H1 (cell line): ENCODE measurements at regions not wholly inside any gene's neighbourhood (a gene's known extent, or its start where the extent isn't known, plus 50 kb on each side); places are given as distances from the start of the nearest gene placed in this dataset.

Source experiments
- EZH2 ChIP-seq: fragments of 200-600 bp; sonication (generic); IDR thresholded peaks from 2 replicates; pipeline ENCODE4 v1.7.1; 2012; ENCODE audit warnings: low read depth, mild to moderate bottlenecking, moderate library complexity, low read length, inconsistent platforms; ENCODE audit not compliant: severe bottlenecking
- KDM5A ChIP-seq: fragments of 200-600 bp; IDR thresholded peaks from 2 replicates; pipeline ENCODE4 v1.7.1; 2012; ENCODE audit warnings: mild to moderate bottlenecking, low read length, inconsistent platforms, mixed read lengths
- POU5F1 ChIP-seq: IDR thresholded peaks from 2 replicates; pipeline ENCODE4 v1.6.1; 2011; ENCODE audit warnings: low read depth, mild to moderate bottlenecking, low read length, moderate library complexity
- ZNF274 ChIP-seq: IDR thresholded peaks from 2 replicates; pipeline ENCODE4 v1.7.0; 2012; ENCODE audit warnings: low read length, borderline replicate concordance; ENCODE audit errors: extremely low read depth
- TF ChIP-seq, protein P1 (sequence below), 3 experiments: IDR thresholded peaks; 1 replicate in 2 of 3; 2 replicates in 1 of 3; pipeline versions ENCODE4 v1.5.1 to v1.6.1; 2011; ENCODE audit warnings: low read length in 3 of 3, mild to moderate bottlenecking in 3 of 3, inconsistent platforms in 2 of 3, low read depth in 1 of 3, moderate library complexity in 1 of 3; ENCODE audit not compliant: insufficient read depth in 1 of 3; ENCODE audit errors: control extremely low read depth in 1 of 3
- TF ChIP-seq, protein P2 (sequence below): IDR thresholded peaks from 2 replicates; pipeline ENCODE4 v1.6.1; 2011; ENCODE audit warnings: low read depth, mild to moderate bottlenecking, low read length; ENCODE audit not compliant: insufficient read depth
- TF ChIP-seq, protein P3 (sequence below): fragments of 300-600 bp; sonication (generic); IDR thresholded peaks from 2 replicates; pipeline ENCODE4 v1.7.1; 2012; ENCODE audit warnings: low read length, moderate library complexity, mild to moderate bottlenecking, inconsistent platforms; ENCODE audit not compliant: insufficient replicate concordance

DNA sequence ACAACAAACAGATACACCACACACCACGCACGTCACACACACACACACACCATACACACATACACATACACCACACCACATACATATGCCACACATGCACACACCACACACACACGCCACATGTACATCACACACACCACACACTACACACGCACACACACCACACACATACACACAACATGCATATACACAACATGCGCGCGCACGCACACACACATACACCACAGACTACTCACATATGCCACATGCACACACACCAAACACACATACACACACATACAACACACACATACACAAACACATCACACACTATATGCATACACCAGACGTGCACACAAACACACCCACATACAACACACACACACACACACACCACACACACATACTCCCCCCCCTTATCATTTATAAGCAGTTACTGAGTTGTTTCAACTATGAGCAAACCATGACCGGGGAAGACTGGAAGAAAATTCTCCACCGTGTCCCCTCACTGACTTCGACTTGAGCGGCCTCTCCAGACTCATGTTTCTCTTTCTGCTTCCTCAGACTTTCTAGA is 126.7 kb upstream of the IQSEC1 start (continued):
- TF ChIP-seq KDM5A: no peak
- no peak for TF ChIP-seq POU5F1
- TF ChIP-seq, protein P1, sequence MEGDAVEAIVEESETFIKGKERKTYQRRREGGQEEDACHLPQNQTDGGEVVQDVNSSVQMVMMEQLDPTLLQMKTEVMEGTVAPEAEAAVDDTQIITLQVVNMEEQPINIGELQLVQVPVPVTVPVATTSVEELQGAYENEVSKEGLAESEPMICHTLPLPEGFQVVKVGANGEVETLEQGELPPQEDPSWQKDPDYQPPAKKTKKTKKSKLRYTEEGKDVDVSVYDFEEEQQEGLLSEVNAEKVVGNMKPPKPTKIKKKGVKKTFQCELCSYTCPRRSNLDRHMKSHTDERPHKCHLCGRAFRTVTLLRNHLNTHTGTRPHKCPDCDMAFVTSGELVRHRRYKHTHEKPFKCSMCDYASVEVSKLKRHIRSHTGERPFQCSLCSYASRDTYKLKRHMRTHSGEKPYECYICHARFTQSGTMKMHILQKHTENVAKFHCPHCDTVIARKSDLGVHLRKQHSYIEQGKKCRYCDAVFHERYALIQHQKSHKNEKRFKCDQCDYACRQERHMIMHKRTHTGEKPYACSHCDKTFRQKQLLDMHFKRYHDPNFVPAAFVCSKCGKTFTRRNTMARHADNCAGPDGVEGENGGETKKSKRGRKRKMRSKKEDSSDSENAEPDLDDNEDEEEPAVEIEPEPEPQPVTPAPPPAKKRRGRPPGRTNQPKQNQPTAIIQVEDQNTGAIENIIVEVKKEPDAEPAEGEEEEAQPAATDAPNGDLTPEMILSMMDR (IDR thresholded peaks at IDR 0.05; ENCODE audit: control extremely low read depth in 1 of 3, insufficient read depth in 1 of 3, low read depth in 1 of 3, low read length in 3 of 3): no peak
- TF ChIP-seq, protein P2, sequence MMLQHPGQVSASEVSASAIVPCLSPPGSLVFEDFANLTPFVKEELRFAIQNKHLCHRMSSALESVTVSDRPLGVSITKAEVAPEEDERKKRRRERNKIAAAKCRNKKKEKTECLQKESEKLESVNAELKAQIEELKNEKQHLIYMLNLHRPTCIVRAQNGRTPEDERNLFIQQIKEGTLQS: no peak
- TF ChIP-seq EZH2: no peak
- TF ChIP-seq ZNF274: no peak
- TF ChIP-seq, protein P3, sequence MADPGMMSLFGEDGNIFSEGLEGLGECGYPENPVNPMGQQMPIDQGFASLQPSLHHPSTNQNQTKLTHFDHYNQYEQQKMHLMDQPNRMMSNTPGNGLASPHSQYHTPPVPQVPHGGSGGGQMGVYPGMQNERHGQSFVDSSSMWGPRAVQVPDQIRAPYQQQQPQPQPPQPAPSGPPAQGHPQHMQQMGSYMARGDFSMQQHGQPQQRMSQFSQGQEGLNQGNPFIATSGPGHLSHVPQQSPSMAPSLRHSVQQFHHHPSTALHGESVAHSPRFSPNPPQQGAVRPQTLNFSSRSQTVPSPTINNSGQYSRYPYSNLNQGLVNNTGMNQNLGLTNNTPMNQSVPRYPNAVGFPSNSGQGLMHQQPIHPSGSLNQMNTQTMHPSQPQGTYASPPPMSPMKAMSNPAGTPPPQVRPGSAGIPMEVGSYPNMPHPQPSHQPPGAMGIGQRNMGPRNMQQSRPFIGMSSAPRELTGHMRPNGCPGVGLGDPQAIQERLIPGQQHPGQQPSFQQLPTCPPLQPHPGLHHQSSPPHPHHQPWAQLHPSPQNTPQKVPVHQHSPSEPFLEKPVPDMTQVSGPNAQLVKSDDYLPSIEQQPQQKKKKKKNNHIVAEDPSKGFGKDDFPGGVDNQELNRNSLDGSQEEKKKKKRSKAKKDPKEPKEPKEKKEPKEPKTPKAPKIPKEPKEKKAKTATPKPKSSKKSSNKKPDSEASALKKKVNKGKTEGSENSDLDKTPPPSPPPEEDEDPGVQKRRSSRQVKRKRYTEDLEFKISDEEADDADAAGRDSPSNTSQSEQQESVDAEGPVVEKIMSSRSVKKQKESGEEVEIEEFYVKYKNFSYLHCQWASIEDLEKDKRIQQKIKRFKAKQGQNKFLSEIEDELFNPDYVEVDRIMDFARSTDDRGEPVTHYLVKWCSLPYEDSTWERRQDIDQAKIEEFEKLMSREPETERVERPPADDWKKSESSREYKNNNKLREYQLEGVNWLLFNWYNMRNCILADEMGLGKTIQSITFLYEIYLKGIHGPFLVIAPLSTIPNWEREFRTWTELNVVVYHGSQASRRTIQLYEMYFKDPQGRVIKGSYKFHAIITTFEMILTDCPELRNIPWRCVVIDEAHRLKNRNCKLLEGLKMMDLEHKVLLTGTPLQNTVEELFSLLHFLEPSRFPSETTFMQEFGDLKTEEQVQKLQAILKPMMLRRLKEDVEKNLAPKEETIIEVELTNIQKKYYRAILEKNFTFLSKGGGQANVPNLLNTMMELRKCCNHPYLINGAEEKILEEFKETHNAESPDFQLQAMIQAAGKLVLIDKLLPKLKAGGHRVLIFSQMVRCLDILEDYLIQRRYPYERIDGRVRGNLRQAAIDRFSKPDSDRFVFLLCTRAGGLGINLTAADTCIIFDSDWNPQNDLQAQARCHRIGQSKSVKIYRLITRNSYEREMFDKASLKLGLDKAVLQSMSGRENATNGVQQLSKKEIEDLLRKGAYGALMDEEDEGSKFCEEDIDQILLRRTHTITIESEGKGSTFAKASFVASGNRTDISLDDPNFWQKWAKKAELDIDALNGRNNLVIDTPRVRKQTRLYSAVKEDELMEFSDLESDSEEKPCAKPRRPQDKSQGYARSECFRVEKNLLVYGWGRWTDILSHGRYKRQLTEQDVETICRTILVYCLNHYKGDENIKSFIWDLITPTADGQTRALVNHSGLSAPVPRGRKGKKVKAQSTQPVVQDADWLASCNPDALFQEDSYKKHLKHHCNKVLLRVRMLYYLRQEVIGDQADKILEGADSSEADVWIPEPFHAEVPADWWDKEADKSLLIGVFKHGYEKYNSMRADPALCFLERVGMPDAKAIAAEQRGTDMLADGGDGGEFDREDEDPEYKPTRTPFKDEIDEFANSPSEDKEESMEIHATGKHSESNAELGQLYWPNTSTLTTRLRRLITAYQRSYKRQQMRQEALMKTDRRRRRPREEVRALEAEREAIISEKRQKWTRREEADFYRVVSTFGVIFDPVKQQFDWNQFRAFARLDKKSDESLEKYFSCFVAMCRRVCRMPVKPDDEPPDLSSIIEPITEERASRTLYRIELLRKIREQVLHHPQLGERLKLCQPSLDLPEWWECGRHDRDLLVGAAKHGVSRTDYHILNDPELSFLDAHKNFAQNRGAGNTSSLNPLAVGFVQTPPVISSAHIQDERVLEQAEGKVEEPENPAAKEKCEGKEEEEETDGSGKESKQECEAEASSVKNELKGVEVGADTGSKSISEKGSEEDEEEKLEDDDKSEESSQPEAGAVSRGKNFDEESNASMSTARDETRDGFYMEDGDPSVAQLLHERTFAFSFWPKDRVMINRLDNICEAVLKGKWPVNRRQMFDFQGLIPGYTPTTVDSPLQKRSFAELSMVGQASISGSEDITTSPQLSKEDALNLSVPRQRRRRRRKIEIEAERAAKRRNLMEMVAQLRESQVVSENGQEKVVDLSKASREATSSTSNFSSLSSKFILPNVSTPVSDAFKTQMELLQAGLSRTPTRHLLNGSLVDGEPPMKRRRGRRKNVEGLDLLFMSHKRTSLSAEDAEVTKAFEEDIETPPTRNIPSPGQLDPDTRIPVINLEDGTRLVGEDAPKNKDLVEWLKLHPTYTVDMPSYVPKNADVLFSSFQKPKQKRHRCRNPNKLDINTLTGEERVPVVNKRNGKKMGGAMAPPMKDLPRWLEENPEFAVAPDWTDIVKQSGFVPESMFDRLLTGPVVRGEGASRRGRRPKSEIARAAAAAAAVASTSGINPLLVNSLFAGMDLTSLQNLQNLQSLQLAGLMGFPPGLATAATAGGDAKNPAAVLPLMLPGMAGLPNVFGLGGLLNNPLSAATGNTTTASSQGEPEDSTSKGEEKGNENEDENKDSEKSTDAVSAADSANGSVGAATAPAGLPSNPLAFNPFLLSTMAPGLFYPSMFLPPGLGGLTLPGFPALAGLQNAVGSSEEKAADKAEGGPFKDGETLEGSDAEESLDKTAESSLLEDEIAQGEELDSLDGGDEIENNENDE: no peak
